DOHH2 (cell line): ENCODE measurements at regions not wholly inside any gene's neighbourhood (a gene's known extent, or its start where the extent isn't known, plus 50 kb on each side); places are given as distances from the start of the nearest gene placed in this dataset.

Experiments used
- CTCF ChIP-seq: fragments of 200-600 bp; sonication (generic); IDR thresholded peaks from one replicate; pipeline ENCODE4 v1.5.1; 2014; ENCODE audit warnings: antibody characterized with exemption, mild to moderate bottlenecking, low read depth, low read length; ENCODE audit not compliant: poor library complexity, severe bottlenecking
- EZH2phosphoT487 ChIP-seq: fragments of 200-600 bp; sonication (generic); IDR thresholded peaks from 2 replicates; pipeline ENCODE4 v1.6.1; 2017; ENCODE audit warnings: borderline replicate concordance, mild to moderate bottlenecking, antibody characterized with exemption, low read length, moderate library complexity, mixed read lengths

DNA sequence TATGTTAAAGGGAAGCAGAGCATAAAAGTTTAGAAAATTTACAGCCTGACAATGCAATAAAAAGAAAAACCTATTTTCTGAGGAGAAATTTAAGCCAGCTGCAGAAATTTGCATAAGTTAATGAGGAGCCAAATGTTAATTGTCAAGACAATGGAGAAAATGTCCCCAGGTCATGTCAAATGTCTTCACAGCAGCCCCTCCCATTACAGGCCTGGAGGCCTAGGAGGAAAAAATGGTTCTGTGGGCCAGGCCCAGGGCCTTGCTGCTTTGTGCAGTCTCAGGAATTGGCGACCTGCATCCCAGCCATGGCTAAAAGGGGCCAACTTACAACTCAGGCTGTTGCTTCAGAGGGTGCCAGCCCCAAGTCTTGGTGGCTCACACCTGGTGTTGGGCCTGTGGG is 275.4 kb upstream of the RPS6KA3 start:
- TF ChIP-seq CTCF (no peak), EZH2phosphoT487 (no peak)
